Right lobe of liver (tissue), 6 donors: ENCODE measurements at regions not wholly inside any gene's neighbourhood (a gene's known extent, or its start where the extent isn't known, plus 50 kb on each side); places are given as distances from the start of the nearest gene placed in this dataset.
"Not testable (repeated sequence)": the region's sequence is repeated elsewhere in the genome, so short reads cannot be mapped to it uniquely, and the experiment has no call there.

Experiments used
- ATAC-seq, 4 donors: fragments of 200-7000 bp; cut with Tn5 transposase; one replicate each; pipeline ENCODE4 v1.9.1; 2020; ENCODE audit warnings: mild to moderate bottlenecking in 4 of 4, moderate library complexity in 4 of 4
- DNase-seq, 3 donors: peaks; one replicate each; pipeline ENCODE4 v3.0.0-alpha.2; 2020
- H3K27ac ChIP-seq, 3 donors: fragments of 200-600 bp; one replicate each; pipeline ENCODE4 v1.8.0; 2022
- H3K27me3 ChIP-seq, 2 donors: fragments of 200-600 bp; one replicate each; pipeline ENCODE4 v1.8.0; 2022
- H3K36me3 ChIP-seq, 4 donors: fragments of 200-600 bp; sonication (generic) in 1 of 4; one replicate each; pipeline versions ENCODE4 v1.5.1 to v1.8.0; 2017 to 2022; ENCODE audit warnings: control low read depth in 1 of 4
- H3K4me1 ChIP-seq, 4 donors: fragments of 200-600 bp; sonication (generic) in 1 of 4; one replicate each; pipeline versions ENCODE4 v1.5.1 to v1.8.0; 2017 to 2022; ENCODE audit warnings: control low read depth in 1 of 4
- H3K4me3 ChIP-seq, 3 donors: fragments of 200-600 bp; one replicate each; pipeline ENCODE4 v1.8.0; 2022
- H3K9me3 ChIP-seq, 4 donors: fragments of 200-600 bp; sonication (generic) in 1 of 4; one replicate each; pipeline versions ENCODE4 v1.5.1 to v1.8.0; 2017 to 2022; ENCODE audit warnings: control low read depth in 1 of 4
- CTCF ChIP-seq, 4 donors: fragments of 200-600 bp in 3 of 4; fragments of 450-650 bp in 1 of 4; IDR thresholded peaks; one replicate each; pipeline versions ENCODE4 v1.5.1 to v1.8.0; 2016 to 2022; ENCODE audit warnings: antibody characterized with exemption in 4 of 4, mild to moderate bottlenecking in 2 of 4
- POLR2A ChIP-seq: fragments of 450-650 bp; IDR thresholded peaks from one replicate; pipeline ENCODE4 v1.6.1; 2017; ENCODE audit warnings: antibody characterized with exemption, mild to moderate bottlenecking
- whole genome bisulfite sequencing: methylation state at CpG from one replicate; pipeline ENCODE4 v1.1.6; 2018; ENCODE audit warnings: low coverage, low lambda C conversion rate; ENCODE audit not compliant: insufficient coverage; ENCODE audit errors: missing lambda C conversion rate; 5-methylcytosine and 5-hydroxymethylcytosine counted together
- intact Hi-C, 2 donors: fragments of 100-400 bp; cut with DNase I; formaldehyde crosslinking; loops; one replicate each; pipeline versions ENCODE4 v1.11.2 to v1.14.1; 2022
- donor health status: DM: no; HTN: yes; CAD: no.
- donor health status: DM: no; HTN: no; CAD: no.
- donor health status: DM: no; HTN: no; CAD: no.
- donor health status: DM: no; HTN: yes; CAD: no.
- donor health status: DM: no; HTN: yes; CAD: no.

GRCh38 chr9:78172610-78173009, 63.3 kb upstream of the CEP78 start:
- H3K27me3 ChIP-seq, H3K4me3 ChIP-seq, H3K9me3 ChIP-seq, H3K36me3 ChIP-seq, H3K27ac ChIP-seq, ATAC-seq, H3K4me1 ChIP-seq, DNase-seq, intact Hi-C loops: not testable (repeated sequence)
- 86% methylated on average over 6 of the region's 6 CpGs for WGBS

- Histone ChIP-seq H3K4me3 (no peak overlapping the region), H3K27ac (no peak overlapping the region), H3K27me3 (peaks cover 0 to 5% of the 10 kb centered on the region in 2 donors), H3K4me1 (no peaks in the 10 kb centered on the region), H3K36me3 (no peaks in the 10 kb centered on the region), H3K9me3 (no peaks in the 10 kb centered on the region)
- no peak for ATAC-seq
- DNase-seq: no peak
- intact Hi-C loops: no loop called here
- TF ChIP-seq CTCF (IDR thresholded peaks at IDR 0.05): no peak
- TF ChIP-seq POLR2A: no peak
- 83% methylated on average over 1 of the region's 1 CpG for WGBS
Measured at GRCh38 chr9:78171651-78172050, 64.2 kb upstream of the CEP78 start.

DNA sequence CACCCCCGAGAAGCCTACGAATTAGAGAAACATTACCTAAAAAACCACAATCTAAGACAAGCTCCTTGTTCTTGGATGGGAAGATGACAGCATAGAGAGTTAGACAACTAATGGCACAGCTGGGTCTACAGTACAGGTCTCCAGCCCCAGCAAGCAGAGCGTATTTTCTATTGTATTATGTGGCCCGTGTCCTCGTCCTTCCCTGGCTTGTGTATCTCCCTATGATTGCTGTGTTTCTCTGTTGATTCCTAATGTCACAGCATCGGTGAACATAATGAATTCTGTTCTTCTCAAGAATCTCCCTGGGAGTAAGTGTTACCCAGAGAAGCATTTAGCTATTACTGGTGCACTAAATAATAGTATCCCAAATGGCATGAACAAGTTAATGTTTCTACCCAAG, 66.8 kb upstream of the CEP78 start:
- intact Hi-C loops: no loop called here

GRCh38 chr9:78167356-78167755, 68.5 kb upstream of the CEP78 start:
- intact Hi-C loops: no loop called here
- no peak overlapping the region for H3K27ac ChIP-seq
- no peaks in the 10 kb centered on the region for H3K36me3 ChIP-seq
- no peak overlapping the region for H3K4me3 ChIP-seq
- H3K4me1 ChIP-seq: no peaks in the 10 kb centered on the region
- DNase-seq (no peak), ATAC-seq (peak in 2 of 4 donors; percentile 19 to 57)
- no peaks in the 10 kb centered on the region for H3K9me3 ChIP-seq
- no peak for TF ChIP-seq CTCF (IDR thresholded peaks at IDR 0.05)
- TF ChIP-seq POLR2A: no peak
- peaks cover 0 to 5% of the 10 kb centered on the region in 2 donors for H3K27me3 ChIP-seq
- whole genome bisulfite sequencing: 22% methylated on average over 2 of the region's 2 CpGs

More for the DNA sequence above, 66.8 kb upstream of the CEP78 start:
- H3K4me1 ChIP-seq: no peaks in the 10 kb centered on the region
- no peak overlapping the region for H3K4me3 ChIP-seq
- whole genome bisulfite sequencing: 84% methylated on average over 4 of the region's 6 CpGs
- peaks cover 0 to 5% of the 10 kb centered on the region in 2 donors for H3K27me3 ChIP-seq
- H3K9me3 ChIP-seq: no peaks in the 10 kb centered on the region
- ATAC-seq: no peak
- no peaks in the 10 kb centered on the region for H3K36me3 ChIP-seq
- H3K27ac ChIP-seq: no peak overlapping the region
- DNase-seq: no peak
- no peak for TF ChIP-seq CTCF (IDR thresholded peaks at IDR 0.05)
- no peak for TF ChIP-seq POLR2A

DNA sequence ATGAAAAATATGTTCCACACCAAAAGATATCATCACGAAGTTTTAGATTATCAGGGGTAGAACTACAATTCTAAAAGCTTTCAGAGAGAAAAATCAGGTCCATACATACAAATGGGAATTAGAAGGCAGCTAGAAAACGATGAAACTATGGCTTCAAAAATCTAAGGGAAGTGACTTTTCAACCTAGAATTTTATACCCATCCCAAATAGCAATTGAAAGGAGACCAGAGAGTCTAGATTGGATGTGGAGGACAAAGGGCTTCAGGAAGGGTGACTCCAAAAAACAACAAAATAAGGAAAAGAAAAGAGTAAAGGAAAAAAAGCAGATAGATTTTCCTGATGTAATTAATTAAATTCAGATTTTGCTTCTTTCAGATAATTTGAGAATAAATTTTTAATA, 72.0 kb upstream of the CEP78 start:
- no peak for DNase-seq
- Histone ChIP-seq H3K27me3 (no peaks in the 10 kb centered on the region), H3K9me3 (no peaks in the 10 kb centered on the region), H3K36me3 (no peaks in the 10 kb centered on the region), H3K4me3 (no peak overlapping the region), H3K27ac (no peak overlapping the region), H3K4me1 (no peaks in the 10 kb centered on the region)
- TF ChIP-seq POLR2A (no peak), CTCF (IDR thresholded peaks at IDR 0.05) (no peak)
- no peak for ATAC-seq
- intact Hi-C loops: no loop called here
- 63% methylated on average over 2 of the region's 2 CpGs for WGBS
